ENCODE measurements at regions not wholly inside any gene's neighbourhood (a gene's known extent, or its start where the extent isn't known, plus 50 kb on each side); places are given as distances from the start of the nearest gene placed in this dataset.

DNA sequence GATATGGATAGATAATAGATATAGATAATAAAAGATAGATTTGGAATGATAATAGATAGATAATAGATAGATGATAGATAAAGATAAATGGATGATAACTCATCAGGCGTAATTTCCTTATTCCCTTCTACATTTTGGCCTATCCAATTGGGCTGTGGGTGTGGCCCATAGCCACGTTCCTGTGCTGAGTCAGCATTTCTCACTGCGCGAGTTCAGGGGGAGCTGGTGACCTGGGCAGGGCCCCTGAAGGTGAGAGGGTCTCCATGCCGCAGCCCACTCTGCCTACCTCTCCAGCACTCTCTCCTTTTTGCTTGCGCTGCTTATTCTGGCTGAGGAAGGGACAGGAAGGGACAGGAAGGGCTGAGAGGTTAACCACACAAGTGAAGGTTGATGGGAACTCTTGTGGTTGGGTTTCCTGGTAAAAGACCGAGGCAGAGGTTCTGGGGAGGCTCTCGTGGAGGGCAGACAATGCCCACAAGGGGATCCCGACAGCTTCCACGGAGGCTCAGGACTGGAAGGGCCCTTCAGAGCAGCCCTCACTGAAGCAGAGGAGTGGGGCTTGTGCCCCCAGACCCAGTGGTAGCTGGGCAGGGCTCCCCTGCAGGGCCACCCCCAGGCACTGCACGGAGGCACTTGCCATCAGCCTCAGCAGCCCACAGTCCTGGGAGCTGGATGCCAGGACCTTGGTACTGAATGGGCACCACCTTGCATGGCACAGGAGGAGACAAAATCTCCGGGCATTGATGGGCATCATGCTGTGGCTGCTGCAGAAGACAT, 247.3 kb upstream of the PITRM1 start:
- no peak overlapping the region for H3K4me3 ChIP-seq
- WGBS, 2 donors, result 54 to 82% methylated on average over 6 to 7 of the region's 12 CpGs
- H3K9me3 ChIP-seq, result no peaks in the 10 kb centered on the region
- H3K36me3 ChIP-seq, result no peaks in the 10 kb centered on the region
- TF ChIP-seq, protein P1, sequence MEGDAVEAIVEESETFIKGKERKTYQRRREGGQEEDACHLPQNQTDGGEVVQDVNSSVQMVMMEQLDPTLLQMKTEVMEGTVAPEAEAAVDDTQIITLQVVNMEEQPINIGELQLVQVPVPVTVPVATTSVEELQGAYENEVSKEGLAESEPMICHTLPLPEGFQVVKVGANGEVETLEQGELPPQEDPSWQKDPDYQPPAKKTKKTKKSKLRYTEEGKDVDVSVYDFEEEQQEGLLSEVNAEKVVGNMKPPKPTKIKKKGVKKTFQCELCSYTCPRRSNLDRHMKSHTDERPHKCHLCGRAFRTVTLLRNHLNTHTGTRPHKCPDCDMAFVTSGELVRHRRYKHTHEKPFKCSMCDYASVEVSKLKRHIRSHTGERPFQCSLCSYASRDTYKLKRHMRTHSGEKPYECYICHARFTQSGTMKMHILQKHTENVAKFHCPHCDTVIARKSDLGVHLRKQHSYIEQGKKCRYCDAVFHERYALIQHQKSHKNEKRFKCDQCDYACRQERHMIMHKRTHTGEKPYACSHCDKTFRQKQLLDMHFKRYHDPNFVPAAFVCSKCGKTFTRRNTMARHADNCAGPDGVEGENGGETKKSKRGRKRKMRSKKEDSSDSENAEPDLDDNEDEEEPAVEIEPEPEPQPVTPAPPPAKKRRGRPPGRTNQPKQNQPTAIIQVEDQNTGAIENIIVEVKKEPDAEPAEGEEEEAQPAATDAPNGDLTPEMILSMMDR (IDR thresholded peaks at IDR 0.05), result no peak
- no peak for TF ChIP-seq POLR2A (IDR thresholded peaks at IDR 0.05)
- no peak overlapping the region for H3K27ac ChIP-seq
- no peak for DNase-seq
- intact Hi-C loops (cut with DNase I), result no loop called here
- H3K27me3 ChIP-seq, result no peaks in the 10 kb centered on the region
- peaks cover 0 to 5% (median 4%) of the 10 kb centered on the region in 3 donors for H3K4me1 ChIP-seq

DNA sequence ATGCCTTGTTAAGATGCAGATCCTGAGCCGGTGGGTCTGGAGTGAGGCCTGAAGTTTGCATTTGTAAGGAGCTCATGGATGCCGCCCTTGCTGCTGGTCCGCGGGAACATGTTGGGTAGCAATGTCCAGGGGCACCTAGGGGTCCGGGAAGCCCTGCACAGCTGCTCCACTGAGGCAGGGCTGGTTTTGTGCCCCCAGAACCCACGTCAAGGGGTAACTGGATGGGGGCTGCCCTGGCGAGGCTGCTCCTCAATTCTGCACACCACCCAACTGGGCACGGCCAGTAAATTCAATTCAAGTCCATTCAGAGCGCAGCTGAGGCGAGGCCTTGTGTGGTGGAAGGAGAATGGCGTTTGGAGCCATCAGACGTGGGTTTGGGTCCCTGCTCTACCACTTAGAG, 246.3 kb upstream of the PITRM1 start:
- intact Hi-C loops (cut with DNase I), result no loop called here
- TF ChIP-seq POLR2A (IDR thresholded peaks at IDR 0.05), result no peak
- DNase-seq, result no peak
- Histone ChIP-seq H3K27me3 (no peaks in the 10 kb centered on the region), H3K4me1 (peaks cover 0 to 4% (median under 1%) of the 10 kb centered on the region in 3 donors), H3K36me3 (no peaks in the 10 kb centered on the region), H3K9me3 (no peaks in the 10 kb centered on the region), H3K4me3 (no peak overlapping the region), H3K27ac (no peak overlapping the region)
- WGBS, 2 donors, result 73 to 79% methylated on average over 6 to 9 of the region's 12 CpGs

GRCh38 chr10:3418041-3418754, 245.6 kb upstream of the PITRM1 start:
- Histone ChIP-seq H3K27ac (no peak overlapping the region), H3K9me3 (no peaks in the 10 kb centered on the region), H3K36me3 (no peaks in the 10 kb centered on the region), H3K4me1 (peaks cover 0 to 4% (median 0%) of the 10 kb centered on the region in 3 donors), H3K4me3 (no peak overlapping the region), H3K27me3 (no peaks in the 10 kb centered on the region)
- DNase-seq, result no peak
- TF ChIP-seq POLR2A (IDR thresholded peaks at IDR 0.05), result no peak
- TF ChIP-seq, protein P1 (IDR thresholded peaks at IDR 0.05), result no peak
- intact Hi-C loops (cut with DNase I), result no loop called here
- WGBS, 2 donors, result 69 to 72% methylated on average over 13 of the region's 13 CpGs

- Histone ChIP-seq H3K36me3 (no peaks in the 10 kb centered on the region), H3K4me1 (peaks cover 0 to 4% (median 0%) of the 10 kb centered on the region in 3 donors), H3K9me3 (no peaks in the 10 kb centered on the region), H3K27me3 (no peaks in the 10 kb centered on the region), H3K4me3 (no peak overlapping the region), H3K27ac (no peak overlapping the region)
- DNase-seq, result no peak
- WGBS, 2 donors, result 91 to 98% methylated on average over 9 of the region's 9 CpGs
- intact Hi-C loops (cut with DNase I), result no loop called here
- TF ChIP-seq, protein P1 (IDR thresholded peaks at IDR 0.05), result no peak
- no peak for TF ChIP-seq POLR2A (IDR thresholded peaks at IDR 0.05)
Measured at GRCh38 chr10:3417096-3417495, 244.5 kb upstream of the PITRM1 start.

DNA sequence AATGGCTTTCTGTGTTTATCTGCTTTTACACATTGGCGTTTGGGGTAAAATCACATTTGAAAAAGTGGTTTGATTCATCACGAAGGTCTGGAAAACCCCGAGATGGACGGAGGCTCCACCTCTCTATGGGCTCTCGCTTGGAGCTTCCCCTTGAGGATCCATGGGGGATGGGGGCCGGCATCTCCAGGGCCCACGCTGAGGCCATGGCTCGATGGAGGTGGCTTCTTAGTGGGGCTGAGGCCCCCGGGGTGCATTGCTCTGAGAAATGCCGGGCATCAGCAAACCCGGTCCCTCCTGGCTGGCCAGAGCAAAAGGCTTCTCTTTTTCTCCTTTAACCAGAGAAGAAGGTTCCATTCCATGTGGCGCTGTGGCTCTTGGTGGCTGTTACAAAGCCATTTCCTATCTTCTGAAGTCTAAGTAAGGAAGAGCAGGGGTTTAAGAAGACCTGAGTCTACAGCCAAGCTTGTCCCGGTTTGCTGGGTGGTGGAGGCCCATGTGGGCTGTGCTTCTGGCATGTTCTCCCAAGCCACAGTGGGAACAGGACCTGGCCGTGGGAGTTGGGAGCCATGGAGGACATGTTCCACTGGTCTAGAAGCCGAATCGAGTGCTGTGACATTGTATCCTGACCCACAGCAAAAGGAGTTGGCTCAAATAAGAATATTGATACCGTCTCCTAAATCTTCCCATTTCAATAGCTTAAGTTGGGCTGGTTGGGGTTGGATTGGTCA, 243.5 kb upstream of the PITRM1 start:
- intact Hi-C loops (cut with DNase I), result no loop called here
- no peak for DNase-seq
- Histone ChIP-seq H3K4me3 (no peak overlapping the region), H3K4me1 (no peaks in the 10 kb centered on the region), H3K27me3 (no peaks in the 10 kb centered on the region), H3K9me3 (no peaks in the 10 kb centered on the region), H3K27ac (no peak overlapping the region), H3K36me3 (no peaks in the 10 kb centered on the region)
- 84 to 88% methylated on average over 7 to 12 of the region's 17 CpGs for WGBS, 2 donors
- no peak for TF ChIP-seq POLR2A (IDR thresholded peaks at IDR 0.05)
- TF ChIP-seq, protein P1 (IDR thresholded peaks at IDR 0.05), result no peak
